Ascending aorta (tissue), 2 donors: ENCODE measurements at regions not wholly inside any gene's neighbourhood (a gene's known extent, or its start where the extent isn't known, plus 50 kb on each side); places are given as distances from the start of the nearest gene placed in this dataset.
"Not testable (repeated sequence)": the region's sequence is repeated elsewhere in the genome, so short reads cannot be mapped to it uniquely, and the experiment has no call there.

ENCODE experiments used
- DNase-seq, 2 donors: peaks; one replicate each; pipeline ENCODE4 v3.0.0-alpha.2; 2019; ENCODE audit warnings: low spot score in 2 of 2
- H3K27ac ChIP-seq, 2 donors: fragments of 200-600 bp; sonication (generic); one replicate each; pipeline ENCODE4 v1.5.1; 2016 to 2017; ENCODE audit warnings: mild to moderate bottlenecking in 1 of 2
- H3K27me3 ChIP-seq: fragments of 200-600 bp; sonication (generic); one replicate; pipeline ENCODE4 v1.5.1; 2017
- H3K36me3 ChIP-seq, 2 donors: fragments of 200-600 bp; sonication (generic); one replicate each; pipeline ENCODE4 v1.5.1; 2016
- H3K4me1 ChIP-seq, 2 donors: fragments of 200-600 bp; sonication (generic); one replicate each; pipeline ENCODE4 v1.5.1; 2016 to 2017; ENCODE audit warnings: mild to moderate bottlenecking in 1 of 2
- H3K4me3 ChIP-seq, 2 donors: fragments of 200-600 bp; sonication (generic); one replicate each; pipeline ENCODE4 v1.5.1; 2016 to 2017; ENCODE audit warnings: mild to moderate bottlenecking in 1 of 2
- H3K9me3 ChIP-seq, 2 donors: fragments of 200-600 bp; sonication (generic); one replicate each; pipeline ENCODE4 v1.5.1; 2016
- CTCF ChIP-seq, 3 experiments: fragments of 200-600 bp in 2 of 3; fragments of 450-650 bp in 1 of 3; sonication (generic) in 2 of 3; IDR thresholded peaks; one replicate each; pipeline ENCODE4 v1.5.1; 2016 to 2019; ENCODE audit warnings: antibody characterized with exemption in 3 of 3, mild to moderate bottlenecking in 1 of 3, moderate library complexity in 1 of 3
- intact Hi-C: fragments of 100-400 bp; cut with DNase I; formaldehyde crosslinking; loops from one replicate; pipeline ENCODE4 v1.15.1; 2023

- Histone ChIP-seq H3K4me3 (no peak overlapping the region), H3K36me3 (no peaks in the 10 kb centered on the region), H3K9me3 (no peaks in the 10 kb centered on the region), H3K4me1 (peaks cover 12 to 62% of the 10 kb centered on the region in 2 donors), H3K27ac (peak overlapping the region; percentile 80 to 85), H3K27me3 (no peaks in the 10 kb centered on the region)
- intact Hi-C loops: no loop called here
- TF ChIP-seq CTCF (IDR thresholded peaks at IDR 0.05): no peak
- no peak for DNase-seq
These were observed 90.3 kb downstream of the RPL27A start for GRCh38 chr11:8772571-8773519.

GRCh38 chr11:8773916-8774539 is 91.4 kb downstream of the RPL27A start:
- no peaks in the 10 kb centered on the region for H3K9me3 ChIP-seq
- H3K4me1 ChIP-seq: peaks cover 12 to 64% of the 10 kb centered on the region in 2 donors
- intact Hi-C loops: no loop called here
- no peak for DNase-seq
- no peaks in the 10 kb centered on the region for H3K27me3 ChIP-seq
- H3K27ac ChIP-seq: peak overlapping the region; percentile 80 to 85
- H3K4me3 ChIP-seq: no peak overlapping the region
- TF ChIP-seq CTCF (IDR thresholded peaks at IDR 0.05): no peak
- no peaks in the 10 kb centered on the region for H3K36me3 ChIP-seq

- Histone ChIP-seq H3K27ac (peak overlapping the region; percentile 80 to 85), H3K4me1 (peaks cover 12 to 65% of the 10 kb centered on the region in 2 donors)
- H3K27me3 ChIP-seq, H3K36me3 ChIP-seq, H3K9me3 ChIP-seq, H3K4me3 ChIP-seq, DNase-seq: not testable (repeated sequence)
- intact Hi-C loops: loop anchor here (5.0 kb wide), 1 partner anchor 37 kb away; a partner anchor contains a TSS
These were observed 92.3 kb downstream of the RPL27A start for GRCh38 chr11:8774916-8775315.

GRCh38 chr11:8775332-8775731 is 92.7 kb downstream of the RPL27A start:
- no peaks in the 10 kb centered on the region for H3K27me3 ChIP-seq
- peaks cover 12 to 66% of the 10 kb centered on the region in 2 donors for H3K4me1 ChIP-seq
- H3K9me3 ChIP-seq: no peaks in the 10 kb centered on the region
- H3K4me3 ChIP-seq: no peak overlapping the region
- TF ChIP-seq CTCF (IDR thresholded peaks at IDR 0.05): no peak
- intact Hi-C loops: loop anchor here (5.0 kb wide), 1 partner anchor 37 kb away; a partner anchor contains a TSS
- no peaks in the 10 kb centered on the region for H3K36me3 ChIP-seq
- no peak for DNase-seq
- H3K27ac ChIP-seq: peak overlapping the region; percentile 80 to 85

- no peaks in the 10 kb centered on the region for H3K9me3 ChIP-seq
- intact Hi-C loops: loop anchor here (5.0 kb wide), 1 partner anchor 37 kb away; a partner anchor contains a TSS
- TF ChIP-seq CTCF (IDR thresholded peaks at IDR 0.05): no peak
- DNase-seq: no peak
- peaks cover 12 to 64% of the 10 kb centered on the region in 2 donors for H3K4me1 ChIP-seq
- peak overlapping the region; percentile 80 to 85 for H3K27ac ChIP-seq
- no peak overlapping the region for H3K4me3 ChIP-seq
- H3K27me3 ChIP-seq: no peaks in the 10 kb centered on the region
- no peaks in the 10 kb centered on the region for H3K36me3 ChIP-seq
These were observed 93.1 kb downstream of the RPL27A start for GRCh38 chr11:8775734-8776133.

- Histone ChIP-seq H3K9me3 (no peaks in the 10 kb centered on the region), H3K4me1 (peaks cover 12 to 60% of the 10 kb centered on the region in 2 donors), H3K27me3 (no peaks in the 10 kb centered on the region), H3K4me3 (no peak overlapping the region), H3K36me3 (no peaks in the 10 kb centered on the region), H3K27ac (peak overlapping the region; percentile 80 to 85)
- intact Hi-C loops: loop anchor here (5.0 kb wide), 1 partner anchor 36 kb away; a partner anchor contains a TSS
- no peak for DNase-seq
- no peak for TF ChIP-seq CTCF (IDR thresholded peaks at IDR 0.05)
These were observed 93.6 kb downstream of the RPL27A start for GRCh38 chr11:8776209-8776608.
